GM21526 (cell line): ENCODE measurements at regions not wholly inside any gene's neighbourhood (a gene's known extent, or its start where the extent isn't known, plus 50 kb on each side); places are given as distances from the start of the nearest gene placed in this dataset.

Source experiments
- ATAC-seq: cut with Tn5 transposase; IDR thresholded peaks from one replicate; pipeline ENCODE4 v1.9.1; 2021; ENCODE audit warnings: moderate library complexity; ENCODE audit not compliant: unreplicated experiment, low FRiP score

GRCh38 chr3:28867836-28868235 is 413.0 kb upstream of the RBMS3 start:
- no peak for ATAC-seq

- ATAC-seq, result no peak
These were observed 412.0 kb upstream of the RBMS3 start for GRCh38 chr3:28868897-28869296.

GRCh38 chr3:28877912-28878311 is 403.0 kb upstream of the RBMS3 start:
- no peak for ATAC-seq

- ATAC-seq, result no peak
These were observed 390.5 kb upstream of the RBMS3 start for GRCh38 chr3:28890373-28890772.

GRCh38 chr3:28891485-28891884 is 389.4 kb upstream of the RBMS3 start:
- no peak for ATAC-seq

- no peak for ATAC-seq
These were observed 380.6 kb upstream of the RBMS3 start for GRCh38 chr3:28900301-28900700.

- ATAC-seq, result no peak
These were observed 379.9 kb upstream of the RBMS3 start for GRCh38 chr3:28901018-28901417.

GRCh38 chr3:28903171-28903601 is 377.7 kb upstream of the RBMS3 start:
- no peak for ATAC-seq

GRCh38 chr3:28905798-28906197 is 375.1 kb upstream of the RBMS3 start:
- ATAC-seq, result no peak

GRCh38 chr3:28906561-28907310 is 374.1 kb upstream of the RBMS3 start:
- no peak for ATAC-seq

GRCh38 chr3:28907616-28908015 is 373.3 kb upstream of the RBMS3 start:
- no peak for ATAC-seq

GRCh38 chr3:28912120-28912885 is 368.6 kb upstream of the RBMS3 start:
- no peak for ATAC-seq

GRCh38 chr3:28915741-28916500 is 364.9 kb upstream of the RBMS3 start:
- ATAC-seq, result no peak

- ATAC-seq, result peak; percentile 94
These were observed 364.0 kb upstream of the RBMS3 start for GRCh38 chr3:28916713-28917499.

GRCh38 chr3:28917895-28918475 is 362.9 kb upstream of the RBMS3 start:
- no peak for ATAC-seq

GRCh38 chr3:28922376-28922775 is 358.5 kb upstream of the RBMS3 start:
- no peak for ATAC-seq

GRCh38 chr3:28923994-28924393 is 356.9 kb upstream of the RBMS3 start:
- no peak for ATAC-seq

- ATAC-seq, result no peak
These were observed 356.0 kb upstream of the RBMS3 start for GRCh38 chr3:28924744-28925360.

- ATAC-seq, result no peak
These were observed 347.5 kb upstream of the RBMS3 start for GRCh38 chr3:28933337-28933736.
